Medulla oblongata (tissue), 1 donor: ENCODE measurements at regions not wholly inside any gene's neighbourhood (a gene's known extent, or its start where the extent isn't known, plus 50 kb on each side); places are given as distances from the start of the nearest gene placed in this dataset.
"Not testable (repeated sequence)": the region's sequence is repeated elsewhere in the genome, so short reads cannot be mapped to it uniquely, and the experiment has no call there.

Source experiments
- DNase-seq: peaks from one replicate; pipeline ENCODE4 v3.0.0-alpha.2; 2015; ENCODE audit errors: extremely low spot score

DNA sequence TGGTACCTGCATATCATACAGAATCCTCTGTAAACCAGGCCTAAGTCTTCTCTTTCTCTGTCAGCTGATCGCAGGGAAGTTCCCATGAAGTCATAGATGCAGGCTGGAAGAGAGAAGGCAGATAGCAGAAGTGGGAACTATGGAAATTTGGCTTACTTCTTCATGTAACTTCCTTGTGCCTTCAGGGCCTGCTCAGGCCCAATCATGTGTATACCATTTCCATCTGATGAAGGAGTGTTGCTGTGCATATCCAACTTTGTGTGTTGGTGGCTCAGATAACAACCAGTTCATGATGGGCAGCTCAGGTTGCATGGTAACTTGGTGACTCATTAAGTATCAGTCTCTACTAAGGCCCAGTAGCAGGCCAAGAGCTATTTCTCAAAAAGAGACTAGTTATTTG lies 53.1 kb upstream of the CEP295 start:
- DNase-seq, result peak; percentile 58

GRCh38 chr11:93606721-93607120 lies 54.8 kb upstream of the CEP295 start:
- DNase-seq, result no peak

DNA sequence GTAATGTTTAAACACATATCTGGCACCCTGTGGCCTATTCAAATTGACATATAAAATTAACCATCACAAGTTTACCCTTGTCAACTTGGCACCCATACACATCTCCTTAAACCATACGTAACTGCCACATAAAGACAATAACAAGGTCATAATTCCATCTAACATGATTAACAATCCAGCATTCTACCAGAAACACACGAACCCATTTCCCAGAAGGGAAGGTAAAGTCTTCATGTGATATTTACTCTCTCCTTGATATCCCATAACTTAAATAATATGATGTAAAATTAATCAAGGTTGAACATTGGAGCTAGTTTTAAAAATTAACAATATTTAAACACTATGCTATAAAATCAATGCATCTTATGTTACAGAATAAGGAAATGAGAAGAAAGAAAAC lies 55.2 kb upstream of the CEP295 start:
- no peak for DNase-seq

DNA sequence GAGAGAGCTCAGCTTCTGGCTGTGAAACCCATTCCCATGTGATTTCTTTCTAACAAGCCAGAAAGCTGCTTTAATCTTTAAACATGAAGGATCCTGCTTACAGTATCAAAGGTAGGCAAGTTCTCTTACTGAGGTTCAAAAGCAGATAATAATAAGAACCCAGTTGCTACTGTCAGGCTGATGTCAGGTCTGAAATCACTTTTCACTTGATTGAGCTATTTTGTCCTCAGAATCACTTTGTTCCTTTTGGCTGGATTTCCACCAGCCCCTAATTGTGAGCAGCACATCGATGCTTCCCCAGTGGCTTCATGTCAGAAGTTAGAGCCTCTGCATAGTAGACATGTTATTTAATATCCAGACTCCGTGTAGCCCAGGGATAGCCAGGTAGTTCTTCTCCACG lies 55.8 kb upstream of the CEP295 start:
- no peak for DNase-seq

DNA sequence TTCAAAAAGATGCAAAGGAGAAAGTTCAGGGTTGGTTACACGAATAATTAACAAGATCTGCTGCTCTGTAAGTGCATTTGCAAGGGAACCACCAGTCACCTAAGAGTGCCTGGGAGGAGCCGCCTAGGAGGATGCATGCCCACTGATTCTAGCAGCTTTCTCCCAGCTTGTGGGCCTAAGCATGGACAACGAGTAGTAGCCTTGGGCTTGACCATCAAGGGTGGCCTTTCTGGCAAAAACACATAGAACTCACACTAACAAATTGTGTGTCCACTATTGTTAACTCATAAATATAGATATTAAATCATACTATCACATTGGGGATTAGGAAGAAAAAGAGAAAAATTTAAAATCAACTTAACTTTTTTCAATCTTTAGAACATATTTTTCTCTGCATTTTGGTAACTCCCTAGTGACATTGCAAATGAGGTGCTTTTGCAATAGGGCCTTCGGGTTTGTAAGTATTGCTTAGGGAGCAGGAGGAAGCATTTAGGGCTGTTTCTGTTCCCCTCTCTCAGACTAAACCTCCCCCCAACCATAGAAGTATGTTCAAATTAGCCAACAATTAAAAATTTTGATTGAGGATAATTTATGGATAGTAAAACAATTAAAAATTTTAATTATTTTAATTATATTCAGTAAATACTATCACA lies 57.3 kb upstream of the CEP295 start:
- no peak for DNase-seq

GRCh38 chr11:93603225-93604007 lies 58.1 kb upstream of the CEP295 start:
- no peak for DNase-seq

DNA sequence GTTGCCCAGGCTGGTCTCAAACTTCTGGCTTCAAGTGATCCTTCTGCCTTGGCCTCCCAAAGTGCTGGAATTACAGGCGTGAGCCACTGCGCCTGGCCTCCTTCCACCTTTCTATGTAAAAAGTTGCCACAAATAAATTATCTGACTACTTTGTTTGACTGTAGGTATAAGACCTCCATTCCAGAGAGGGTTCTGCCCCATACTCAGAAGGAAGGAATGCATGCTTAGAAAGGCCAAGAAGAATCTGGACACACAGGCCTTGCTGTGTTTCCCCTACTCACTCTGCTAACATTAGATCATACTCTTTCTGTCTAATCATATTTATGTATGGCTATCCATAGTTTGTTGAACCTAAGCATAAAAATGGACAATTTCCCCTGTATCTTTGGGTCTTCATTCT lies 53.0 kb upstream of the SMCO4 start:
- DNase-seq, result not testable (repeated sequence)
